ENCODE measurements at regions not wholly inside any gene's neighbourhood (a gene's known extent, or its start where the extent isn't known, plus 50 kb on each side); places are given as distances from the start of the nearest gene placed in this dataset.

DNA sequence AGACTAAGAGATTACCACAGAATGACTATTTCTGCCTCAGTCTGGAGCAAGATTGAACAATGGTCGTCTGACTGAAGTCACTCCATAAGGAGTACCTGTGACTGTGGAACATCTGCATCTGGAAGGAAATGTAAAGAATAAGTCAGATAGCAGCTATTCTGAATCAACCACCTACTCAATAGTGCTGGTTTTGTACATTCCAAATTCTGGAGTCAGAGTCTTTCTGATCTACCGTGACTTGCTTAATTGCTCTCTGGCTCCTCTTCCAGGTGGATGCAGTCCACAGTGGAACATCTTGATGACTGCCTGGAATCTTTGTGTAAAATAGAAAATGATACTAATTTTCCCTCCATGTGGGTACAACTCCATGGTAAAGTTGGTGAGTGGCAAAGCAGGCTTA, 156.3 kb upstream of the SEMA3C start:
- TF ChIP-seq, protein P1, sequence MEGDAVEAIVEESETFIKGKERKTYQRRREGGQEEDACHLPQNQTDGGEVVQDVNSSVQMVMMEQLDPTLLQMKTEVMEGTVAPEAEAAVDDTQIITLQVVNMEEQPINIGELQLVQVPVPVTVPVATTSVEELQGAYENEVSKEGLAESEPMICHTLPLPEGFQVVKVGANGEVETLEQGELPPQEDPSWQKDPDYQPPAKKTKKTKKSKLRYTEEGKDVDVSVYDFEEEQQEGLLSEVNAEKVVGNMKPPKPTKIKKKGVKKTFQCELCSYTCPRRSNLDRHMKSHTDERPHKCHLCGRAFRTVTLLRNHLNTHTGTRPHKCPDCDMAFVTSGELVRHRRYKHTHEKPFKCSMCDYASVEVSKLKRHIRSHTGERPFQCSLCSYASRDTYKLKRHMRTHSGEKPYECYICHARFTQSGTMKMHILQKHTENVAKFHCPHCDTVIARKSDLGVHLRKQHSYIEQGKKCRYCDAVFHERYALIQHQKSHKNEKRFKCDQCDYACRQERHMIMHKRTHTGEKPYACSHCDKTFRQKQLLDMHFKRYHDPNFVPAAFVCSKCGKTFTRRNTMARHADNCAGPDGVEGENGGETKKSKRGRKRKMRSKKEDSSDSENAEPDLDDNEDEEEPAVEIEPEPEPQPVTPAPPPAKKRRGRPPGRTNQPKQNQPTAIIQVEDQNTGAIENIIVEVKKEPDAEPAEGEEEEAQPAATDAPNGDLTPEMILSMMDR (conservative IDR thresholded peaks at IDR 0.05 in 1 of 2, IDR thresholded peaks at IDR 0.05 in 1 of 2; ENCODE audit: low read depth in 1 of 2, low read length in 2 of 2), result no peak
- TF ChIP-seq EZH2 (IDR thresholded peaks at IDR 0.05; ENCODE audit: low read length, missing control alignments), result no peak

Measured in fibroblast of lung (primary cell).